ENCODE measurements at regions not wholly inside any gene's neighbourhood (a gene's known extent, or its start where the extent isn't known, plus 50 kb on each side); places are given as distances from the start of the nearest gene placed in this dataset.
A peak's percentile ranks its signal among the peaks of the same experiment; 100 is the strongest.

DNA sequence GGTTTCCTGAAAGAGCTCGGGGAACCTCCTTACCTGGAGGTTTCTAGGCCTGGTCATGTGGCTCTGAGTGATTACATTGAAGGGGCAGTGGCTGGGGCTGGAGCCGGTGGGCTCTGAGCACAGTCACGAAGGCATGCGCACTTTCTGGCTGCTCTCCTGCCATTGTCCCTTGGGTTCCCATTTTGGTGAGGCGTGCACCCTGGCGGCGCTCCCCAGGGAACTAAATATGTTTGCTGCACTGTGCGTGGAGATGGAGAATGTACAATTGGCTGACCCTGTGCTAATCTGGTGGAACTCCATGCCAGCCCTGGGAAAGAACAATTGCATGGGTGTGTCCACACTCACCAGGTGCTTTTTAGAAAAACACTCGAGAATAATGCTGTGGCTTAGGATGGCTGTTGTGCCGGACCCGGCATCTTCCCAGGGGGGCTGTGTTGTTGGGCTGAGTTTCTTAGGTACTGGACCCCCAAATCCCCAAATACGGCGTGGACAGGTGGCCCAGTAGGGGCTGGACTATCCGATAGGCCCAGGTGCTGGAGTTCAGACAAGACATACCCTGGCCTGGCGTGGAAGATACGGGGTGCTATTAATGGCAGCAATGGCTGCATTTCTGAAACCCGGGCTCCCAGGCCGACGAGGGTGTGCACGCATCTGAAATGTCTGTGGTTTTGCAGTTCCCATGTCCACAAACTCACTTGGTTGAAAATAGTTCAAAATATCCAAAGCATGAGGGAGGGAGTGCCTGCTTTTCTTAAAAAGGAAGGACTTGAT is 230.5 kb downstream of the SEC14L1 start:
- POLR2A ChIA-PET = interaction anchor here (0.9 kb wide), 1 partner anchor 17 kb away, joined by 4 read pairs; no protein-coding TSS in a partner anchor
- 0 out of 4 replicates have a peak overlapping the region, but pooled peaks have one; percentile 14 to 37 for H3K9ac ChIP-seq (ENCODE audit: insufficient read depth in 1 of 2, low read depth in 2 of 2, low read length in 2 of 2)
- DNase-seq (ENCODE audit: extremely low read depth in 1 of 4, low spot score in 3 of 4) = no peak
- no peak overlapping the region for H2AFZ ChIP-seq (ENCODE audit: low read depth, low read length)
- intact Hi-C loops (cut with micrococcal nuclease) = loop anchor here (5.0 kb wide), 2 partner anchors 39 to 56 kb away; no protein-coding TSS in a partner anchor
- FAIRE-seq = peak; percentile 32
- peaks cover 9% of the 10 kb centered on the region for H3K9me1 ChIP-seq (ENCODE audit: control insufficient read depth, insufficient read depth, low read length)
- no TSS peak for BruUV-seq (replicated peaks)
- peaks cover 66% of the 10 kb centered on the region for H4K20me1 ChIP-seq (replicated peaks; ENCODE audit: control insufficient read depth, insufficient read depth, low read length)
- H3K4me1 ChIP-seq (replicated peaks in 1 of 2; ENCODE audit: control insufficient read depth in 2 of 2, insufficient read depth in 2 of 2, low read length in 2 of 2) = peaks cover 65 to 75% of the 10 kb centered on the region in 2 experiments
- CTCF ChIA-PET (ENCODE audit: low intra/inter-chr PET ratio) = no interaction called here
- no peak for ATAC-seq
- no peak overlapping the region for H3K4me3 ChIP-seq
- in situ Hi-C loops (cut with MboI) = no loop called here
- whole genome bisulfite sequencing (ENCODE audit: insufficient coverage, low coverage, missing lambda C conversion rate) = 82% methylated on average over 20 of the region's 20 CpGs
- no peaks in the 10 kb centered on the region for H3K27me3 ChIP-seq (ENCODE audit: control insufficient read depth in 2 of 2, insufficient read depth in 2 of 2, low read length in 2 of 2)
- peaks cover 91% of the 10 kb centered on the region for H3K79me2 ChIP-seq (ENCODE audit: control insufficient read depth, insufficient read depth, low read length)
- H3K27ac ChIP-seq (ENCODE audit: extremely low read depth, low read depth, low read length) = peak overlapping the region; percentile 66; the same call in 1 of the 3 replicates
- no peaks in the 10 kb centered on the region; the same call in 2 of the 3 replicates for H3K36me3 ChIP-seq (ENCODE audit: control insufficient read depth, insufficient read depth, low read length)
- no peak overlapping the region for H3K4me2 ChIP-seq (ENCODE audit: insufficient read depth, low read length)
- no peaks in the 10 kb centered on the region for H3K9me3 ChIP-seq (replicated peaks; ENCODE audit: control insufficient read depth, insufficient read depth, low read depth, low read length)
- TF ChIP-seq, protein P1, sequence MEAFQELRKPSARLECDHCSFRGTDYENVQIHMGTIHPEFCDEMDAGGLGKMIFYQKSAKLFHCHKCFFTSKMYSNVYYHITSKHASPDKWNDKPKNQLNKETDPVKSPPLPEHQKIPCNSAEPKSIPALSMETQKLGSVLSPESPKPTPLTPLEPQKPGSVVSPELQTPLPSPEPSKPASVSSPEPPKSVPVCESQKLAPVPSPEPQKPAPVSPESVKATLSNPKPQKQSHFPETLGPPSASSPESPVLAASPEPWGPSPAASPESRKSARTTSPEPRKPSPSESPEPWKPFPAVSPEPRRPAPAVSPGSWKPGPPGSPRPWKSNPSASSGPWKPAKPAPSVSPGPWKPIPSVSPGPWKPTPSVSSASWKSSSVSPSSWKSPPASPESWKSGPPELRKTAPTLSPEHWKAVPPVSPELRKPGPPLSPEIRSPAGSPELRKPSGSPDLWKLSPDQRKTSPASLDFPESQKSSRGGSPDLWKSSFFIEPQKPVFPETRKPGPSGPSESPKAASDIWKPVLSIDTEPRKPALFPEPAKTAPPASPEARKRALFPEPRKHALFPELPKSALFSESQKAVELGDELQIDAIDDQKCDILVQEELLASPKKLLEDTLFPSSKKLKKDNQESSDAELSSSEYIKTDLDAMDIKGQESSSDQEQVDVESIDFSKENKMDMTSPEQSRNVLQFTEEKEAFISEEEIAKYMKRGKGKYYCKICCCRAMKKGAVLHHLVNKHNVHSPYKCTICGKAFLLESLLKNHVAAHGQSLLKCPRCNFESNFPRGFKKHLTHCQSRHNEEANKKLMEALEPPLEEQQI (IDR thresholded peaks at IDR 0.05) = no peak
- TF ChIP-seq SREBF1 (IDR thresholded peaks at IDR 0.05; ENCODE audit: borderline replicate concordance, low read depth, low read length) (no peak), U2AF2 (optimal IDR thresholded peaks at IDR 0.05; ENCODE audit: low read depth, low read length) (no peak), ZNF121 (CRISPR knock-in tag; conservative IDR thresholded peaks at IDR 0.05) (no peak), ZKSCAN3 (CRISPR knock-in tag; IDR thresholded peaks at IDR 0.05) (no peak), ZNF668 (CRISPR knock-in tag; IDR thresholded peaks at IDR 0.05) (no peak), NELFE (IDR thresholded peaks at IDR 0.05; ENCODE audit: insufficient read depth, insufficient read length) (no peak), ZBTB17 (CRISPR knock-in tag; IDR thresholded peaks at IDR 0.05) (no peak), TBL1XR1 (IDR thresholded peaks at IDR 0.05; ENCODE audit: low read length in 2 of 2) (no peak)
- TF ChIP-seq, protein P2, sequence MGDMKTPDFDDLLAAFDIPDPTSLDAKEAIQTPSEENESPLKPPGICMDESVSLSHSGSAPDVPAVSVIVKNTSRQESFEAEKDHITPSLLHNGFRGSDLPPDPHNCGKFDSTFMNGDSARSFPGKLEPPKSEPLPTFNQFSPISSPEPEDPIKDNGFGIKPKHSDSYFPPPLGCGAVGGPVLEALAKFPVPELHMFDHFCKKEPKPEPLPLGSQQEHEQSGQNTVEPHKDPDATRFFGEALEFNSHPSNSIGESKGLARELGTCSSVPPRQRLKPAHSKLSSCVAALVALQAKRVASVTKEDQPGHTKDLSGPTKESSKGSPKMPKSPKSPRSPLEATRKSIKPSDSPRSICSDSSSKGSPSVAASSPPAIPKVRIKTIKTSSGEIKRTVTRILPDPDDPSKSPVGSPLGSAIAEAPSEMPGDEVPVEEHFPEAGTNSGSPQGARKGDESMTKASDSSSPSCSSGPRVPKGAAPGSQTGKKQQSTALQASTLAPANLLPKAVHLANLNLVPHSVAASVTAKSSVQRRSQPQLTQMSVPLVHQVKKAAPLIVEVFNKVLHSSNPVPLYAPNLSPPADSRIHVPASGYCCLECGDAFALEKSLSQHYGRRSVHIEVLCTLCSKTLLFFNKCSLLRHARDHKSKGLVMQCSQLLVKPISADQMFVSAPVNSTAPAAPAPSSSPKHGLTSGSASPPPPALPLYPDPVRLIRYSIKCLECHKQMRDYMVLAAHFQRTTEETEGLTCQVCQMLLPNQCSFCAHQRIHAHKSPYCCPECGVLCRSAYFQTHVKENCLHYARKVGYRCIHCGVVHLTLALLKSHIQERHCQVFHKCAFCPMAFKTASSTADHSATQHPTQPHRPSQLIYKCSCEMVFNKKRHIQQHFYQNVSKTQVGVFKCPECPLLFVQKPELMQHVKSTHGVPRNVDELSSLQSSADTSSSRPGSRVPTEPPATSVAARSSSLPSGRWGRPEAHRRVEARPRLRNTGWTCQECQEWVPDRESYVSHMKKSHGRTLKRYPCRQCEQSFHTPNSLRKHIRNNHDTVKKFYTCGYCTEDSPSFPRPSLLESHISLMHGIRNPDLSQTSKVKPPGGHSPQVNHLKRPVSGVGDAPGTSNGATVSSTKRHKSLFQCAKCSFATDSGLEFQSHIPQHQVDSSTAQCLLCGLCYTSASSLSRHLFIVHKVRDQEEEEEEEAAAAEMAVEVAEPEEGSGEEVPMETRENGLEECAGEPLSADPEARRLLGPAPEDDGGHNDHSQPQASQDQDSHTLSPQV (IDR thresholded peaks at IDR 0.05) = no peak
- TF ChIP-seq, protein P3, sequence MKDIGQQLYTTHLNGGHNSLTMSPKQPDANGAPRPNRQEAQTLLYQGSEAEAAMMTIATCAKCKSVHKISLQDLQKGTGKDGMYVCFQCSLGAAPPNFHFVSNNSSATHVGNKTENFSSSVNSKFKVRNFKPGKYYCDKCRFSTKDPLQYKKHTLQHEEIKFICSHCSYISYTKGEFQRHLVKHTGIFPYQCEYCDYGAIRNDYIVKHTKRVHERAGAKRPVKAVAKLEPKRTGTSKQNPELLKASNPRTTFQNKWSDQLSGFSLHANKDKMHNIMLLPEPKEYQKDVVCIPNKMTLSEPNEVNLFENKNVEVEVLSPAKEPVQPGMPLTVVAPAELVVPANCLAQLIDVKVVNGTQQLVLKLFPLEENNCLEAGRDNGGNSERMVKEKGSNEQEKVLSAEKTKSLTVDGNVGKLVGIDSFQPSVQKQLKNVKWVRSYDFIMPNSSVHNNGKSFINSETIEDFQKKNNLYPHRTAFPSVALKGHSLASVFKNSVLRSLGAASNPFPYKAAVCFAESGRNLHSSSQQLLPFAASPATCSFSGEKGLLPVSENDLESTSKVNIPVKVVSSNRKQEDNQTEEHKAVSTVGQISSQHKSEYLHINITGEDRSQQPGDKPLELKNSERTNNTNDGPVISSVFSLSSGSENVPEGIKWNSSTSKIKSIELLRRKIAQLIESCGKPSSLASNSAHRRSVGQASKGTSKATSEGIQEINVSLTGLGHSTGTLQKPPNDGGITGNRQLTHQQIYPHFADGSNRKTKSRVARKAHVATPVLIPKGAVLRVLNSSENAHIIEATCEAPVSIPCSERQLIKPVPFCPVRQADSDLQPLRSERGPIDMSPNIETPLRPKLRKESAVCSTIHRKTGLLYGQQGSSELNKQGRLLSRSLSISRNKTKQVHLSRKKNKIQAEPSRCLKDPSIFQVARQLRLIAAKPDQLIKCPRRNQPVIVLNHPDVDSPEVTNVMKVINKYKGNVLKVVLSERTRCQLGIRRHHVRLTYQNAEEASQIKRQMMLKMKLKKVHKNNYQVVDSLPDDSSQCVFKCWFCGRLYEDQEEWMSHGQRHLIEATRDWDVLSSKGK (CRISPR knock-in tag; IDR thresholded peaks at IDR 0.05) = no peak
